Subcutaneous abdominal adipose tissue (tissue), 5 donors: ENCODE measurements at regions not wholly inside any gene's neighbourhood (a gene's known extent, or its start where the extent isn't known, plus 50 kb on each side); places are given as distances from the start of the nearest gene placed in this dataset.
A peak's percentile ranks its signal among the peaks of the same experiment; 100 is the strongest.

ENCODE experiments used
- H3K27ac ChIP-seq: one replicate; pipeline ENCODE4 v1.7.0; 2013; ENCODE audit warnings: low read depth, mild to moderate bottlenecking, inconsistent platforms, low read length, moderate library complexity
- H3K27me3 ChIP-seq, 5 donors: one replicate each; pipeline ENCODE4 v1.7.0; 2013; ENCODE audit warnings: low read length in 5 of 5, inconsistent platforms in 1 of 5; ENCODE audit not compliant: control insufficient read depth in 5 of 5, insufficient read depth in 4 of 5
- H3K36me3 ChIP-seq, 5 donors: one replicate each; pipeline ENCODE4 v1.7.0; 2013; ENCODE audit warnings: low read length in 5 of 5; ENCODE audit not compliant: control insufficient read depth in 5 of 5, insufficient read depth in 5 of 5
- H3K4me1 ChIP-seq, 5 donors: one replicate each; pipeline ENCODE4 v1.7.0; 2013; ENCODE audit warnings: low read length in 5 of 5, mild to moderate bottlenecking in 3 of 5, moderate library complexity in 1 of 5; ENCODE audit not compliant: control insufficient read depth in 5 of 5, insufficient read depth in 5 of 5
- H3K4me3 ChIP-seq, 5 donors: one replicate each; pipeline ENCODE4 v1.7.0; 2013; ENCODE audit warnings: low read length in 5 of 5, low read depth in 1 of 5
- H3K9ac ChIP-seq, 5 donors: one replicate each; pipeline ENCODE4 v1.7.0; 2013; ENCODE audit warnings: low read length in 5 of 5, mild to moderate bottlenecking in 4 of 5, moderate library complexity in 3 of 5
- H3K9me3 ChIP-seq, 5 donors: one replicate each; pipeline ENCODE4 v1.7.0; 2013; ENCODE audit warnings: low read length in 5 of 5; ENCODE audit not compliant: control insufficient read depth in 5 of 5
- donor health status: healthy.
- donor health status: healthy.
- donor health status: healthy.
- donor health status: healthy.
- donor health status: healthy.

GRCh38 chr7:91632234-91632940 is 248.1 kb downstream of the MTERF1 start:
- no peak overlapping the region for H3K9ac ChIP-seq
- H3K4me1 ChIP-seq = peaks cover 0 to 27% (median 0%) of the 10 kb centered on the region in 5 donors
- H3K27ac ChIP-seq = no peak overlapping the region
- H3K27me3 ChIP-seq = no peaks in the 10 kb centered on the region
- no peaks in the 10 kb centered on the region for H3K36me3 ChIP-seq
- H3K9me3 ChIP-seq = no peaks in the 10 kb centered on the region
- H3K4me3 ChIP-seq = peak overlapping the region in 1 of 5 donors; percentile 6

DNA sequence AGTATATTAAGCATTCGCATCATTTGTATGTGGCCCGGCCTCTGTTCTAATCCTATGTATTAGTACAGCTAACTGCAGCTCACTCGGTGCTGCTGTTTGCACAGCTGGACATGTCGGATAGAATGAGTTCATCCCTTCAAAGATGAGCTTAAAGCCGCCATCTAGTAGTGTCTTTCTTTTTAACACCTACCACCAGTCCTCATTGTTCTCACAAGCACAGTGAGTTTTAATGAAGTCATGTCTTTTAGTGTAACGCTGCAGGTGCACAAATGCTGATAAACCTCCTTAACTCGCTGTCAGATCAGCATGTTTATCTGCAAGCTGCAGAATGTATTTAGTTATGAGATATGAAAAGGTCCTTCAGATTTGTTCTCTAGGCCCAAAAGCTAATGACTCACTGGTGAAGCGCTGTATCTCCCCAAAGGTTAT is 247.5 kb downstream of the MTERF1 start:
- H3K4me1 ChIP-seq = peaks cover 0 to 24% (median 0%) of the 10 kb centered on the region in 5 donors
- no peaks in the 10 kb centered on the region for H3K27me3 ChIP-seq
- H3K9ac ChIP-seq = no peak overlapping the region
- no peak overlapping the region for H3K4me3 ChIP-seq
- H3K9me3 ChIP-seq = no peaks in the 10 kb centered on the region
- no peak overlapping the region for H3K27ac ChIP-seq
- H3K36me3 ChIP-seq = no peaks in the 10 kb centered on the region

- Histone ChIP-seq H3K27ac (no peak overlapping the region), H3K27me3 (no peaks in the 10 kb centered on the region), H3K36me3 (no peaks in the 10 kb centered on the region), H3K4me3 (no peak overlapping the region), H3K4me1 (peaks cover 0 to 15% (median 0%) of the 10 kb centered on the region in 5 donors), H3K9me3 (no peaks in the 10 kb centered on the region), H3K9ac (no peak overlapping the region)
These were observed 245.9 kb downstream of the MTERF1 start for GRCh38 chr7:91634485-91635177.

GRCh38 chr7:91636129-91636724 is 244.3 kb downstream of the MTERF1 start:
- peaks cover 0 to 15% (median 0%) of the 10 kb centered on the region in 5 donors for H3K4me1 ChIP-seq
- H3K9ac ChIP-seq = no peak overlapping the region
- H3K4me3 ChIP-seq = no peak overlapping the region
- H3K27ac ChIP-seq = no peak overlapping the region
- no peaks in the 10 kb centered on the region for H3K27me3 ChIP-seq
- H3K9me3 ChIP-seq = no peaks in the 10 kb centered on the region
- no peaks in the 10 kb centered on the region for H3K36me3 ChIP-seq

DNA sequence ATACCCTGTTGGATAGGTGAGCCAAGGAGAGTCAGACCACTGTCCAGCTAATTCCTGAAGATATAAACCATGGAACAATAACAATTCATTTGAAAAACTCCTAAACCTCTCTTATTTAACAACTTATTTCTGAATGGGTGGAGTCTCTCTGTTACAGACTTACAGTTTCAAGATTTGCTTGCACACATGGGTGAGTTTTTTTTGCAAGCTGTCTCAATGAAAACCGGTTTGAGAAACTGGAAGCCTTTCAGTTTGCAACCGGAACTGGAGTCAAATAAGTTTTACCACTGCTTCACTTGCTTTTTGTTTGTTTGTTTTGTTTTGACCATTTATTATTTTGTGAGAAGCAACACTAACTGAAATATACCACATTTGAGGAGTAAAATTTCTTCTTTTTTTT is 243.8 kb downstream of the MTERF1 start:
- Histone ChIP-seq H3K36me3 (no peaks in the 10 kb centered on the region), H3K9me3 (no peaks in the 10 kb centered on the region), H3K27me3 (no peaks in the 10 kb centered on the region), H3K4me1 (peaks cover 0 to 15% (median 0%) of the 10 kb centered on the region in 5 donors), H3K27ac (no peak overlapping the region), H3K4me3 (no peak overlapping the region), H3K9ac (no peak overlapping the region)

- H3K36me3 ChIP-seq = no peaks in the 10 kb centered on the region
- H3K4me3 ChIP-seq = no peak overlapping the region
- H3K27ac ChIP-seq = no peak overlapping the region
- H3K9me3 ChIP-seq = no peaks in the 10 kb centered on the region
- no peaks in the 10 kb centered on the region for H3K4me1 ChIP-seq
- H3K27me3 ChIP-seq = no peaks in the 10 kb centered on the region
- no peak overlapping the region for H3K9ac ChIP-seq
These were observed 236.2 kb downstream of the MTERF1 start for GRCh38 chr7:91644256-91644655.

DNA sequence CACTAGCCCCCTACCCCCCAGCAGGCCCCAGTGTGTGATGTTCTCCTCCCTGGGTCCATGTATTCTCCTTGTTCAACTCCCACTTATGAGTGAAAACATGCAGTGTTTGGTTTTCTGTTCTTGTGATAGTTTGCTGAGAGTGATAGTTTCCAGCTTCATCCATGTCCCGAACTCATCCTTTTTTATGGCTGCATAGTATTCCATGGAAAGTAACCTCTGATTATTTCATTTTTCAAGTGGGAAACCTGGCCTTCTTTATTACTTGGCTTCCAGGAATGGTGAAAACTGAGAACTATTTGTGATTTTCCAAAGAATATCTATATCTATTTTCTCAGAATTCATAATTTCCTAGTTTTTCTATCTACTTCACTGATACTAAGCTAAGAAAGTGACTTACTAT is 235.0 kb downstream of the MTERF1 start:
- Histone ChIP-seq H3K9me3 (peaks cover 0 to 4% (median 0%) of the 10 kb centered on the region in 5 donors), H3K36me3 (no peaks in the 10 kb centered on the region), H3K27me3 (no peaks in the 10 kb centered on the region), H3K9ac (no peak overlapping the region), H3K4me1 (no peaks in the 10 kb centered on the region), H3K27ac (no peak overlapping the region), H3K4me3 (no peak overlapping the region)

- H3K9ac ChIP-seq = no peak overlapping the region
- H3K4me1 ChIP-seq = peaks cover 0 to 8% (median 6%) of the 10 kb centered on the region in 5 donors
- H3K36me3 ChIP-seq = no peaks in the 10 kb centered on the region
- H3K27ac ChIP-seq = no peak overlapping the region
- H3K4me3 ChIP-seq = no peak overlapping the region
- H3K27me3 ChIP-seq = no peaks in the 10 kb centered on the region
- H3K9me3 ChIP-seq = peaks cover 0 to 4% (median 0%) of the 10 kb centered on the region in 5 donors
These were observed 228.5 kb downstream of the MTERF1 start for GRCh38 chr7:91651986-91652385.

DNA sequence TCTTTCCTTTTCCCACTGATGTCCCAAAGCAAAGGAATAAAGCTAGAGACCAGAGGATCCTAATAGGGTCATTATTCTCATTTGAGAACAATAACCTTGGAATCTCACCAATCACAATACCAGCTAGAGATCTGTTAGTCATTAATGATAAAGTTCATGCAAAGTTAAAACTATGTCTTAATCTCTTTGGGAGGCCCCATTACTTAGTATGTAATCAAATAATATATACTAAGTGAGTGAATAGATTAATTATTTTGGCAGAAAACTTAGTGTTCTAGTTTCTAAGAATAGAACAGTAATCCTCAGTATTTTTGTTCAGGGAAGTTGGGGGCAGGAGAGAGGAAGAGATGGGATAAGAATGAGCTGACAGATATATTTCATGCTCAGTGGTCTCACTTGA is 227.2 kb downstream of the MTERF1 start:
- no peak overlapping the region for H3K4me3 ChIP-seq
- no peaks in the 10 kb centered on the region for H3K36me3 ChIP-seq
- H3K9me3 ChIP-seq = peaks cover 0 to 4% (median 0%) of the 10 kb centered on the region in 5 donors
- H3K9ac ChIP-seq = no peak overlapping the region
- H3K27ac ChIP-seq = no peak overlapping the region
- H3K27me3 ChIP-seq = no peaks in the 10 kb centered on the region
- H3K4me1 ChIP-seq = peaks cover 0 to 8% (median 6%) of the 10 kb centered on the region in 5 donors

- Histone ChIP-seq H3K9me3 (no peaks in the 10 kb centered on the region), H3K27ac (no peak overlapping the region), H3K4me1 (peaks cover 0 to 8% (median 6%) of the 10 kb centered on the region in 5 donors), H3K9ac (no peak overlapping the region), H3K36me3 (no peaks in the 10 kb centered on the region), H3K4me3 (no peak overlapping the region), H3K27me3 (no peaks in the 10 kb centered on the region)
These were observed 224.8 kb downstream of the MTERF1 start for GRCh38 chr7:91655656-91656055.
